DOHH2 (cell line): ENCODE measurements at regions not wholly inside any gene's neighbourhood (a gene's known extent, or its start where the extent isn't known, plus 50 kb on each side); places are given as distances from the start of the nearest gene placed in this dataset.

ENCODE experiments used
- CTCF ChIP-seq: fragments of 200-600 bp; sonication (generic); IDR thresholded peaks from one replicate; pipeline ENCODE4 v1.5.1; 2014; ENCODE audit warnings: antibody characterized with exemption, mild to moderate bottlenecking, low read depth, low read length; ENCODE audit not compliant: poor library complexity, severe bottlenecking
- EZH2phosphoT487 ChIP-seq: fragments of 200-600 bp; sonication (generic); IDR thresholded peaks from 2 replicates; pipeline ENCODE4 v1.6.1; 2017; ENCODE audit warnings: borderline replicate concordance, mild to moderate bottlenecking, antibody characterized with exemption, low read length, moderate library complexity, mixed read lengths

GRCh38 chr13:70908795-70909194 is 800.5 kb upstream of the KLHL1 start:
- TF ChIP-seq CTCF (no peak), EZH2phosphoT487 (no peak)
